ENCODE measurements at regions not wholly inside any gene's neighbourhood (a gene's known extent, or its start where the extent isn't known, plus 50 kb on each side); places are given as distances from the start of the nearest gene placed in this dataset.

DNA sequence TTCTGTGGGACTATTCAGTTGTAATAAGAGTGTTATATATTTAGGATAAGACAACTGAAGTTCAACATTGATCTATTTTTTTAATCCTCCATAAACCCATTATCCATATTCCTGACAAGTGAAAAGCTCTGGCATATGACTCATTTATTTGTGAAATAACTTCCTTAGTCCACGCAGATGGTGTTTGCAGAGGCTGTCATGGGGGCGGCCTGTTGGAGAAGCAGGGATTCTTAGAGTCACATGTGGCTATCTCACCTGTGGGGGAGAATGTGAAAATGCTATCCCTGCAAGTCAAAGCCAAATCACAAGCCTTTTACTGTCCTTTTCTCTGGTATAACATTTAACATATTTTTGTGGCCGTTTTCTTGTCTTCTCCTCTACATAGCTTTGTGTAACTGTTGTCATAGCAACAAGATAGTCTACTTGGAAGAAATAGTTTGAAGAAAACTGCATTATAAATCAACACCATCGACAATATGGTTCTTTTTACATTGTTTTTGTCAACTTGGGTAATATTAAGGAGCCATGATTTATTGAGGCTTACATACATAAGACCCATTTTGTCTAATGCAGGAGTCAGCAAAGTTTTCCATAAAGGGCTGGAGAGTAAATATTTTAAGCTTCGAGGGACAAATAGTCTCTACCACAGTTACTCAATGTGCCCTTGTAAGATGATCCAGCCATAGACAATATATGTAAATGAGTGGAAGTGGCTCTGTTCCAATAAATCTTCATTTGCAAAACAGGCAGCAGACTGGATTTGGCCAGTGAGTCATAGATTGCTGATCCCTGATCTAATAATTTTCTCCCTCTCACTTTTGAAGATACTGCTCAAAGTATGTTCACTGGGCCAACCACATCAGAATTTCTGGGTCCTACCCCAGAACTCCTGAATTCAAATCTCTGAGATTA is 395.0 kb downstream of the DTHD1 start:
- H4K20me1 ChIP-seq (ENCODE audit: insufficient read depth, poor library complexity, severe bottlenecking), result no peaks in the 10 kb centered on the region
- H3K9me2 ChIP-seq (replicated peaks; ENCODE audit: insufficient read depth), result no peaks in the 10 kb centered on the region
- WGBS (ENCODE audit: low lambda C conversion rate, missing lambda C conversion rate), result 68% methylated on average over 5 of the region's 5 CpGs
- H3K79me2 ChIP-seq, result no peaks in the 10 kb centered on the region
- H3K27me3 ChIP-seq, result no peaks in the 10 kb centered on the region
- H3K36me3 ChIP-seq (replicated peaks; ENCODE audit: insufficient read depth, low read depth), result no peaks in the 10 kb centered on the region
- no peak overlapping the region for H3K27ac ChIP-seq
- H3K4me1 ChIP-seq (ENCODE audit: insufficient read depth), result peaks cover 3% of the 10 kb centered on the region
- peak; percentile 18 for DNase-seq (ENCODE audit: low spot score)
- H2AFZ ChIP-seq, result no peak overlapping the region
- no peak overlapping the region for H3K4me2 ChIP-seq
- H3K4me3 ChIP-seq, result no peak overlapping the region
- TF ChIP-seq EZH2 (IDR thresholded peaks at IDR 0.05; ENCODE audit: borderline replicate concordance), result no peak
- TF ChIP-seq EZH2phosphoT487 (IDR thresholded peaks at IDR 0.05; ENCODE audit: low read depth, severe bottlenecking, unreplicated experiment), result no peak
- TF ChIP-seq, protein P1, sequence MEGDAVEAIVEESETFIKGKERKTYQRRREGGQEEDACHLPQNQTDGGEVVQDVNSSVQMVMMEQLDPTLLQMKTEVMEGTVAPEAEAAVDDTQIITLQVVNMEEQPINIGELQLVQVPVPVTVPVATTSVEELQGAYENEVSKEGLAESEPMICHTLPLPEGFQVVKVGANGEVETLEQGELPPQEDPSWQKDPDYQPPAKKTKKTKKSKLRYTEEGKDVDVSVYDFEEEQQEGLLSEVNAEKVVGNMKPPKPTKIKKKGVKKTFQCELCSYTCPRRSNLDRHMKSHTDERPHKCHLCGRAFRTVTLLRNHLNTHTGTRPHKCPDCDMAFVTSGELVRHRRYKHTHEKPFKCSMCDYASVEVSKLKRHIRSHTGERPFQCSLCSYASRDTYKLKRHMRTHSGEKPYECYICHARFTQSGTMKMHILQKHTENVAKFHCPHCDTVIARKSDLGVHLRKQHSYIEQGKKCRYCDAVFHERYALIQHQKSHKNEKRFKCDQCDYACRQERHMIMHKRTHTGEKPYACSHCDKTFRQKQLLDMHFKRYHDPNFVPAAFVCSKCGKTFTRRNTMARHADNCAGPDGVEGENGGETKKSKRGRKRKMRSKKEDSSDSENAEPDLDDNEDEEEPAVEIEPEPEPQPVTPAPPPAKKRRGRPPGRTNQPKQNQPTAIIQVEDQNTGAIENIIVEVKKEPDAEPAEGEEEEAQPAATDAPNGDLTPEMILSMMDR (IDR thresholded peaks at IDR 0.05; ENCODE audit: poor library complexity), result no peak
- no peaks in the 10 kb centered on the region for H3K9me3 ChIP-seq (ENCODE audit: low read depth)

DNA sequence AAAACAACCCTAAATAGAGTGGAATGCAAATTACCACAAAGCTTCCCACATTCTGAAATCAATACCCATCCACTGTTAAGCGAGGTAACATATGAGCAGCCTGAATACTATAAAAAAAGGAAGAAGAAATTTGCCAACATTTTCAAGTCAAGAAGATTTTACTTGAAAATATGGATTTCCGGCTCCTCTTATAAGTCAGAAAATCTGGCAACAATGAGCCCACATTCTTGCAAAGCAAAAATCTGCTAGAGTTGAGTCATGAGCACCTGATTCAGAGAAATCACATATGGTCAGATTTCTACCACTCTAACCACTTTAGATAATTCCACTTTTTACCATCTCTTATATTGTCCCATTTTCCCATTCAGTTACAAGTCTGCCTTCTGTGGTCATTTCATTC is 395.7 kb downstream of the DTHD1 start:
- no peak overlapping the region for H2AFZ ChIP-seq
- no peaks in the 10 kb centered on the region for H3K9me2 ChIP-seq (replicated peaks; ENCODE audit: insufficient read depth)
- H3K27me3 ChIP-seq, result no peaks in the 10 kb centered on the region
- no peak for DNase-seq (ENCODE audit: low spot score)
- peaks cover 3% of the 10 kb centered on the region for H3K4me1 ChIP-seq (ENCODE audit: insufficient read depth)
- H3K36me3 ChIP-seq (replicated peaks; ENCODE audit: insufficient read depth, low read depth), result no peaks in the 10 kb centered on the region
- no peak overlapping the region for H3K4me2 ChIP-seq
- H3K79me2 ChIP-seq, result no peaks in the 10 kb centered on the region
- no peaks in the 10 kb centered on the region for H3K9me3 ChIP-seq (ENCODE audit: low read depth)
- no peak for TF ChIP-seq EZH2phosphoT487 (IDR thresholded peaks at IDR 0.05; ENCODE audit: low read depth, severe bottlenecking, unreplicated experiment)
- WGBS (ENCODE audit: low lambda C conversion rate, missing lambda C conversion rate), result 91% methylated on average over 2 of the region's 2 CpGs
- H3K27ac ChIP-seq, result no peak overlapping the region
- H4K20me1 ChIP-seq (ENCODE audit: insufficient read depth, poor library complexity, severe bottlenecking), result no peaks in the 10 kb centered on the region
- no peak overlapping the region for H3K4me3 ChIP-seq

DNA sequence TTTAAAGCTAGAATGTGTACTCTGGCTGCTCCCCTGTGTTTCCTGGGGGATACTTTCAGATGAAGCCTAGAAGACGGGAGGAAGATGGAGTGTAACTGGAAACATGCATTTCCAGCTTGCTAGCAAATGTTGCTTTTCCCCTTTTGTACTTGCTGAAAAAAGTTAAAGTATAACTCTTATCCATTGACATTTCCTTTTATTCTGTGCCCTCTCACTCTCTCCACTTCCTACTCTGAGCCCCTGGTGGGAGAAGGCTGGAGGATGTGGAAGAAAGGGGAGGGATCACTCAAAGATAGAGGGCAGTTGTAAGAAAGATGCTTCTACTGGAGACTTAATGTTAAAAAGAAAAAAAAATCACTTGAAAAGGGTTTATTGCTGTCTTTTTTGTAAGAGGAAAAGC is 396.5 kb downstream of the DTHD1 start:
- Histone ChIP-seq H3K4me3 (no peak overlapping the region), H3K4me2 (no peak overlapping the region), H3K9me2 (replicated peaks; ENCODE audit: insufficient read depth) (no peaks in the 10 kb centered on the region), H3K9me3 (ENCODE audit: low read depth) (no peaks in the 10 kb centered on the region), H3K79me2 (no peaks in the 10 kb centered on the region), H3K27me3 (no peaks in the 10 kb centered on the region), H3K27ac (no peak overlapping the region), H4K20me1 (ENCODE audit: insufficient read depth, poor library complexity, severe bottlenecking) (no peaks in the 10 kb centered on the region), H2AFZ (no peak overlapping the region), H3K4me1 (ENCODE audit: insufficient read depth) (peaks cover 3% of the 10 kb centered on the region), H3K36me3 (replicated peaks; ENCODE audit: insufficient read depth, low read depth) (no peaks in the 10 kb centered on the region)
- 80% methylated on average over 1 of the region's 1 CpG for WGBS (ENCODE audit: low lambda C conversion rate, missing lambda C conversion rate)
- no peak for TF ChIP-seq EZH2 (IDR thresholded peaks at IDR 0.05; ENCODE audit: borderline replicate concordance)
- no peak for DNase-seq (ENCODE audit: low spot score)

DNA sequence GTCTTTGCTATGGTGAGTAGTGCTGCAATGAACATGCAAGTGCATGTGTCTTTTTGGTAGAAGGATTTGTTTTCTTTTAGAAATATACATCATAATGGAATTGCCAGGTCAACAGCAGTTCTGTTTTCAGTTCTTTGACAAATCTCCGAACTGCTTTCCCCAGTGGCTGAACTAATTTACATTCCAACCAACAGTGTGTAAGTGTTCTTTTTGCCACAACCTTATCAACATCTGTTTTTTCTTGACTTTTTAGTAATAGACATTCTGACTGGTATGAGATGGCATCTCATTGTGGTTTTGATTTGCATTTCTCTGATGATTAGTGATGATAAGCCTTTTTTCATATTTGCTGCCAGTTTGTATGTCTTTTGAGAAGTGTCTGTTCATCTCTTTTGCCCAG is 406.3 kb downstream of the DTHD1 start:
- Histone ChIP-seq H3K9me3 (ENCODE audit: low read depth) (no peaks in the 10 kb centered on the region), H4K20me1 (ENCODE audit: insufficient read depth, poor library complexity, severe bottlenecking) (no peaks in the 10 kb centered on the region), H3K4me3 (no peak overlapping the region), H3K9me2 (replicated peaks; ENCODE audit: insufficient read depth) (no peaks in the 10 kb centered on the region), H3K27ac (no peak overlapping the region), H3K36me3 (replicated peaks; ENCODE audit: insufficient read depth, low read depth) (no peaks in the 10 kb centered on the region), H3K79me2 (no peaks in the 10 kb centered on the region), H3K27me3 (no peaks in the 10 kb centered on the region), H3K4me1 (ENCODE audit: insufficient read depth) (no peaks in the 10 kb centered on the region), H2AFZ (no peak overlapping the region), H3K4me2 (no peak overlapping the region)
- DNase-seq (ENCODE audit: low spot score), result no peak
- 83% methylated on average over 1 of the region's 1 CpG for WGBS (ENCODE audit: low lambda C conversion rate, missing lambda C conversion rate)
- TF ChIP-seq EZH2 (IDR thresholded peaks at IDR 0.05; ENCODE audit: borderline replicate concordance) (no peak), EZH2phosphoT487 (IDR thresholded peaks at IDR 0.05; ENCODE audit: low read depth, severe bottlenecking, unreplicated experiment) (no peak)
- TF ChIP-seq, protein P1 (IDR thresholded peaks at IDR 0.05; ENCODE audit: poor library complexity), result no peak

Data from hepatocyte (in vitro differentiated cells).